Spleen (tissue), 3 donors: ENCODE measurements at regions not wholly inside any gene's neighbourhood (a gene's known extent, or its start where the extent isn't known, plus 50 kb on each side); places are given as distances from the start of the nearest gene placed in this dataset.

ENCODE experiments used
- POLR2A ChIP-seq, 3 donors: fragments of 450-650 bp; IDR thresholded peaks; one replicate each; pipeline ENCODE4 v1.5.1; 2017; ENCODE audit warnings: antibody characterized with exemption in 3 of 3, mild to moderate bottlenecking in 1 of 3
- POLR2AphosphoS5 ChIP-seq, 3 donors: sonication (generic); formaldehyde crosslinking; IDR thresholded peaks; one replicate each; pipeline ENCODE4 v1.5.1; 2017; ENCODE audit warnings: antibody characterized with exemption in 3 of 3

DNA sequence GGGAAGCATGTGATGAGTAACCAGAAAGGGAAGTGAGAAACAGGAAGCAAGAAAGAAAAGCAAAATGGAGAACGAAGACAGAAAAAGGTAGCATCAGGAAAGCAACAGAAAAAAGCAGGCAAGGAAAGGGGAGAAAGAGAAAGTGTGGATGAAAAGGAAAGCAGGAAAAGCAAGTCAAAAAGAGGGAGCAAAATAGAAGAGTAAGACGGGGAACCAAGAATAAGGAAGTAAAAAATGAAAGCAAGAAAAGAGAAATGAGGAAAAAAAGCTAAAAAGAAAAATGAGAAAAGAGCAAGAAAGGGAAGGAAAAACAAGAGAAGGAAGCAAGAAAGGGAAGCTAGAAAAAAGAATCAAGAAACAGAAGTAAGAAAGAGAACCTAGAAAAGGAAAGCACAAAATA lies 242.3 kb upstream of the NCKAP5 start:
- TF ChIP-seq POLR2A (IDR thresholded peaks at IDR 0.05) (no peak), POLR2AphosphoS5 (IDR thresholded peaks at IDR 0.05) (no peak)
